T-helper 1 cell treated with Interleukin-12 subunit alpha and Interleukin-12 subunit beta and Interleukin-4 antibody, amounts not matched to agents 30 μg/mL and 1 μg/mL, for 36 hours (primary cell): ENCODE measurements at regions not wholly inside any gene's neighbourhood (a gene's known extent, or its start where the extent isn't known, plus 50 kb on each side); places are given as distances from the start of the nearest gene placed in this dataset.
"Not testable (repeated sequence)": the region's sequence is repeated elsewhere in the genome, so short reads cannot be mapped to it uniquely, and the experiment has no call there.

Experiments used
- H3K27ac Mint-ChIP-seq: one replicate; pipeline ENCODE4 v1.8.0; 2021; ENCODE audit warnings: mild to moderate bottlenecking, mixed read lengths
- H3K27me3 Mint-ChIP-seq: one replicate; pipeline ENCODE4 v1.8.0; 2021; ENCODE audit warnings: low read depth, mixed read lengths
- H3K36me3 Mint-ChIP-seq: one replicate; pipeline ENCODE4 v1.8.0; 2021; ENCODE audit warnings: low read depth, mixed read lengths
- H3K4me1 Mint-ChIP-seq: one replicate; pipeline ENCODE4 v1.8.0; 2021; ENCODE audit warnings: low read depth, mixed read lengths
- H3K4me3 Mint-ChIP-seq: one replicate; pipeline ENCODE4 v1.8.0; 2021; ENCODE audit warnings: mild to moderate bottlenecking, moderate library complexity, mixed read lengths
- H3K9me3 Mint-ChIP-seq: one replicate; pipeline ENCODE4 v1.8.0; 2021; ENCODE audit warnings: mixed read lengths

- H3K4me1 Mint-ChIP-seq: no peaks in the 10 kb centered on the region
- no peak overlapping the region for H3K27ac Mint-ChIP-seq
- H3K36me3 Mint-ChIP-seq: peaks cover 2% of the 10 kb centered on the region
- peaks cover 4% of the 10 kb centered on the region for H3K27me3 Mint-ChIP-seq
- H3K4me3 Mint-ChIP-seq: no peak overlapping the region
- H3K9me3 Mint-ChIP-seq: peaks cover 17% of the 10 kb centered on the region
These were observed 65.4 kb upstream of the DLG1 start for GRCh38 chr3:197363553-197364409.

GRCh38 chr3:197362081-197362480, 63.7 kb upstream of the DLG1 start:
- peaks cover 20% of the 10 kb centered on the region for H3K9me3 Mint-ChIP-seq
- peaks cover 2% of the 10 kb centered on the region for H3K36me3 Mint-ChIP-seq
- H3K4me3 Mint-ChIP-seq: no peak overlapping the region
- H3K27ac Mint-ChIP-seq: no peak overlapping the region
- H3K4me1 Mint-ChIP-seq: no peaks in the 10 kb centered on the region
- no peaks in the 10 kb centered on the region for H3K27me3 Mint-ChIP-seq

- H3K4me3 Mint-ChIP-seq, H3K4me1 Mint-ChIP-seq, H3K36me3 Mint-ChIP-seq, H3K27ac Mint-ChIP-seq, H3K27me3 Mint-ChIP-seq: not testable (repeated sequence)
- peaks cover 20% of the 10 kb centered on the region for H3K9me3 Mint-ChIP-seq
These were observed 61.7 kb upstream of the DLG1 start for GRCh38 chr3:197360095-197360494.

GRCh38 chr3:197359476-197359875, 61.1 kb upstream of the DLG1 start:
- peaks cover 20% of the 10 kb centered on the region for H3K9me3 Mint-ChIP-seq
- not testable (repeated sequence) for H3K27me3 Mint-ChIP-seq, H3K27ac Mint-ChIP-seq, H3K4me1 Mint-ChIP-seq, H3K36me3 Mint-ChIP-seq, H3K4me3 Mint-ChIP-seq

DNA sequence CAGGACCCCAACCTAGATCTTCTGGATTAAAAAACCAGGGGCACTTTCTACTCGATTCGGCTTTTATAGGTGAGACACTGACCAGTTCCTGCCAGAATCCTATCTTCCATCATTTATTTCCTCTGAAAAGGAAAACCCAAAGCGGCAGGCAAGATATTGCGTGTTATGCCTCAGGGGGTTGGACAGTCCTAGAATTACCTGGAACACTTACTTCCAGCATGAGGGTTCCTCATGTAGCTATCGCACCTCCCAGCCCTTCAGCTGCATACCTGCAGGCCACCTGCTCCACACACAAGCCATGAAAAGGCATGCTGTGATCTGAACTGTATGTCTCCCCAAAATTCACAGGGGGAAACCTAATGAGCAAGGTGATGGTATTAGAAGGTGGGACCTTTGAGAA, 58.3 kb upstream of the DLG1 start:
- peaks cover 5% of the 10 kb centered on the region for H3K27me3 Mint-ChIP-seq
- no peak overlapping the region for H3K4me3 Mint-ChIP-seq
- peaks cover 2% of the 10 kb centered on the region for H3K36me3 Mint-ChIP-seq

DNA sequence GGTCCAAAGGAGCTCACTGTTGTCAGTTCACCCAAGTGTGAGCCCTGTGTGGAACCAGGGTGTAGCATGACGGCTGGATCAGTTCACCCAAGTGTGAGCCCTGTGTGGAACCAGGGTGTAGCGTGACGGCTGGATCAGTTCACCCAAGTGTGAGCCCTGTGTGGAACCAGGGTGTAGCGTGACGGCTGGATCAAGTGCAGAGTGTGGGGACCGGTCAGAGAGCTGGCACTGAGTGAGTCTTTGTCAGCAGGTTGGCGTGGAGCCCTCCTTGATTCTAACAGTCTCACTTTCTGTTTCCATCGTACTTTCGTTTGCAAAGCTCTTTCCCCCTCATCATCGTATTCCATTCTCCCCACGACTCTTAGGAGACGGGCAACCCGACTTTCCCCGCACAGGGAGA, 57.9 kb upstream of the DLG1 start:
- Mint-ChIP-seq H3K27ac (no peak overlapping the region), H3K9me3 (peaks cover 18% of the 10 kb centered on the region), H3K4me3 (no peak overlapping the region), H3K4me1 (no peaks in the 10 kb centered on the region), H3K27me3 (peaks cover 5% of the 10 kb centered on the region), H3K36me3 (peaks cover 2% of the 10 kb centered on the region)

More for the DNA sequence above, 58.3 kb upstream of the DLG1 start:
- Mint-ChIP-seq H3K27ac (no peak overlapping the region), H3K9me3 (peaks cover 20% of the 10 kb centered on the region), H3K4me1 (no peaks in the 10 kb centered on the region)

DNA sequence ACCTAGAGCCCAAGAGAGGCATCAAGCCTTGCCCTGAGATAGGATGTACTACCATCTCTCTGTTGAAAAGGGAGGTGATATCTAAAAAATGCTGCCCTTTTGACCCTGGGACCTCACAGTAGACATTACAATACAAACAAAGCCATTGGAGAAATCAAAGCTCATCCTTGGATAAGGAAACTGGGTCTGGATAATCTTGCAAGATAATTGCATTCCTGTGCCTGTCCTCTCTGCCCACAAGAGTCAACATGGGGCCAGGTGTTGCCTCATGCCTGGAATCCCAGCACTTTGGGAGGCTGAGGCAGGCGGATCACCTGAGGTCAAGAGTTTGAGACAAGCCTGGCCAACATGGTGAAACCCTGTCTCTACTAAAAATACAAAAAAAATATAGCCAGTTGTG, 57.3 kb upstream of the DLG1 start:
- Mint-ChIP-seq H3K4me3 (no peak overlapping the region), H3K9me3 (peaks cover 15% of the 10 kb centered on the region), H3K27ac (no peak overlapping the region), H3K27me3 (peaks cover 5% of the 10 kb centered on the region), H3K36me3 (peaks cover 2% of the 10 kb centered on the region), H3K4me1 (no peaks in the 10 kb centered on the region)

DNA sequence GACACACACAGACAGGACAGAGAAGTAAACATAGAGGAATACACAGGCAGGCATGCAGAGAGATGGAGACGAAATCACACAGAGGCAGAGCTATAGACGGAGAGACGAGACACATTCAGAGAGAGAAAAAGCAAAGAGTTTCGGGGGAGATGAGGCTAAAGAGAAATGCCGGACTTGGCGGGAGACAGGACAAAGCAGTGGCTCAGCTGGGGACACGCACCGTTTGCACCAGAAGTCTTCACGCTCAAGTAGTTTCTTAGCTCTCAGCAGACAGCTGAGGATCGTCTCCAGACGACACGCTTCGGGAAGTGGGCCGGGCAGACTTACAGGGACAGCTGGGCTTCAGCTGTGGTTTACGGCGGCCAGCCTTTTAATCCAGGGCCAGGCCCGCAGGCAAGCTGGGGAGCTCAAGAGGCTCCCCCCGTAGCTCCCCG, 56.2 kb upstream of the DLG1 start:
- peaks cover 5% of the 10 kb centered on the region for H3K27me3 Mint-ChIP-seq
- no peaks in the 10 kb centered on the region for H3K4me1 Mint-ChIP-seq
- no peaks in the 10 kb centered on the region for H3K36me3 Mint-ChIP-seq
- peaks cover 9% of the 10 kb centered on the region for H3K9me3 Mint-ChIP-seq
- H3K27ac Mint-ChIP-seq: no peak overlapping the region
- H3K4me3 Mint-ChIP-seq: no peak overlapping the region

GRCh38 chr3:197353867-197354567, 55.6 kb upstream of the DLG1 start:
- Mint-ChIP-seq H3K4me3 (no peak overlapping the region), H3K9me3 (peaks cover 5% of the 10 kb centered on the region), H3K27ac (no peak overlapping the region), H3K27me3 (peaks cover 5% of the 10 kb centered on the region), H3K36me3 (no peaks in the 10 kb centered on the region), H3K4me1 (no peaks in the 10 kb centered on the region)

GRCh38 chr3:197353001-197353866, 54.8 kb upstream of the DLG1 start:
- H3K36me3 Mint-ChIP-seq: no peaks in the 10 kb centered on the region
- peaks cover 5% of the 10 kb centered on the region for H3K27me3 Mint-ChIP-seq
- H3K9me3 Mint-ChIP-seq: no peaks in the 10 kb centered on the region
- H3K4me1 Mint-ChIP-seq: no peaks in the 10 kb centered on the region
- no peak overlapping the region for H3K27ac Mint-ChIP-seq
- H3K4me3 Mint-ChIP-seq: no peak overlapping the region

- H3K27me3 Mint-ChIP-seq: peaks cover 10% of the 10 kb centered on the region
- no peaks in the 10 kb centered on the region for H3K9me3 Mint-ChIP-seq
- no peak overlapping the region for H3K4me3 Mint-ChIP-seq
- no peaks in the 10 kb centered on the region for H3K4me1 Mint-ChIP-seq
- no peak overlapping the region for H3K27ac Mint-ChIP-seq
- H3K36me3 Mint-ChIP-seq: no peaks in the 10 kb centered on the region
These were observed 54.0 kb upstream of the DLG1 start for GRCh38 chr3:197352382-197352781.

GRCh38 chr3:197350446-197350845, 52.0 kb upstream of the DLG1 start:
- H3K4me1 Mint-ChIP-seq: no peaks in the 10 kb centered on the region
- no peak overlapping the region for H3K4me3 Mint-ChIP-seq
- no peaks in the 10 kb centered on the region for H3K36me3 Mint-ChIP-seq
- H3K27me3 Mint-ChIP-seq: peaks cover 10% of the 10 kb centered on the region
- H3K27ac Mint-ChIP-seq: no peak overlapping the region
- no peaks in the 10 kb centered on the region for H3K9me3 Mint-ChIP-seq

- Mint-ChIP-seq H3K4me3 (no peak overlapping the region), H3K4me1 (no peaks in the 10 kb centered on the region), H3K36me3 (no peaks in the 10 kb centered on the region), H3K27ac (no peak overlapping the region), H3K27me3 (peaks cover 9% of the 10 kb centered on the region), H3K9me3 (no peaks in the 10 kb centered on the region)
These were observed 51.0 kb upstream of the DLG1 start for GRCh38 chr3:197349368-197349767.
